ENCODE measurements at regions not wholly inside any gene's neighbourhood (a gene's known extent, or its start where the extent isn't known, plus 50 kb on each side); places are given as distances from the start of the nearest gene placed in this dataset.

DNA sequence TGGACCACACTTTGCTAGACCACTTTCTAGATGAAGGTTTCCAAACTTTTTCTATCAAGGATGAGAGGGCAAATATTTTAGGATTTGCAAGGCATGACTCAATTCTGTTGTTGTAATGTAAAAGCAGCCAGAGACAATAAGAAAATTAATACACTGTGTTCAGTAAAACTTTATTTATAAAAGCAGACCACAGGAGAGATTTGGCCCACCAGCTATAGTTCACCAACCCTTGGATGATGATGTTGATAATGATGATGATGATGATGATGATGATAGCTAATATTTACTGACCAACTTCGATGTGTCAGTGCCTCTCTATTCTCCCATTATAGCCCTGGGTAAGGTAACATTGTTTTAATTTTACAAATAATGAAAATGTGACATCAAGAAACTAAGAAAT lies 156.5 kb downstream of the BTG1 start:
- TF ChIP-seq, protein P1, sequence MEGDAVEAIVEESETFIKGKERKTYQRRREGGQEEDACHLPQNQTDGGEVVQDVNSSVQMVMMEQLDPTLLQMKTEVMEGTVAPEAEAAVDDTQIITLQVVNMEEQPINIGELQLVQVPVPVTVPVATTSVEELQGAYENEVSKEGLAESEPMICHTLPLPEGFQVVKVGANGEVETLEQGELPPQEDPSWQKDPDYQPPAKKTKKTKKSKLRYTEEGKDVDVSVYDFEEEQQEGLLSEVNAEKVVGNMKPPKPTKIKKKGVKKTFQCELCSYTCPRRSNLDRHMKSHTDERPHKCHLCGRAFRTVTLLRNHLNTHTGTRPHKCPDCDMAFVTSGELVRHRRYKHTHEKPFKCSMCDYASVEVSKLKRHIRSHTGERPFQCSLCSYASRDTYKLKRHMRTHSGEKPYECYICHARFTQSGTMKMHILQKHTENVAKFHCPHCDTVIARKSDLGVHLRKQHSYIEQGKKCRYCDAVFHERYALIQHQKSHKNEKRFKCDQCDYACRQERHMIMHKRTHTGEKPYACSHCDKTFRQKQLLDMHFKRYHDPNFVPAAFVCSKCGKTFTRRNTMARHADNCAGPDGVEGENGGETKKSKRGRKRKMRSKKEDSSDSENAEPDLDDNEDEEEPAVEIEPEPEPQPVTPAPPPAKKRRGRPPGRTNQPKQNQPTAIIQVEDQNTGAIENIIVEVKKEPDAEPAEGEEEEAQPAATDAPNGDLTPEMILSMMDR (IDR thresholded peaks at IDR 0.05 in 8 of 11, conservative IDR thresholded peaks at IDR 0.05 in 3 of 11): no peak
- no peak for TF ChIP-seq POLR2A (IDR thresholded peaks at IDR 0.05)
- TF ChIP-seq POLR2AphosphoS5 (IDR thresholded peaks at IDR 0.05): no peak
